Activated CD8-positive, alpha-beta memory T cell treated with anti-CD3 and anti-CD28 coated beads, Interleukin-2, amount 10 ng/mL, durations not matched to agents 7 days and 5 days (primary cell): ENCODE measurements at regions not wholly inside any gene's neighbourhood (a gene's known extent, or its start where the extent isn't known, plus 50 kb on each side); places are given as distances from the start of the nearest gene placed in this dataset.
"Not testable (repeated sequence)": the region's sequence is repeated elsewhere in the genome, so short reads cannot be mapped to it uniquely, and the experiment has no call there.

Experiments used
- ATAC-seq: fragments of 150-1000 bp; cut with Tn5 transposase; one replicate; pipeline ENCODE4 v1.10.0; 2021; ENCODE audit warnings: moderate library complexity
- CTCF ChIA-PET: fragments of 350-600 bp; sonication (Branson Sonifier 250); formaldehyde crosslinking; loops from one replicate; lab custom pipeline; 2021; ENCODE audit warnings: antibody characterized with exemption; lab: Charles Lee
- DNase-seq: peaks from one replicate; pipeline ENCODE4 v3.0.0-alpha.2; 2020
- H3K27ac Mint-ChIP-seq: one replicate; pipeline ENCODE4 v1.8.0; 2021; ENCODE audit warnings: mild to moderate bottlenecking, mixed read lengths
- H3K27me3 Mint-ChIP-seq: one replicate; pipeline ENCODE4 v1.8.0; 2021; ENCODE audit warnings: mixed read lengths
- H3K36me3 Mint-ChIP-seq: one replicate; pipeline ENCODE4 v1.8.0; 2021; ENCODE audit warnings: mild to moderate bottlenecking, mixed read lengths
- H3K4me1 Mint-ChIP-seq: one replicate; pipeline ENCODE4 v1.8.0; 2021; ENCODE audit warnings: mixed read lengths
- H3K4me3 Mint-ChIP-seq: one replicate; pipeline ENCODE4 v1.8.0; 2021; ENCODE audit warnings: mild to moderate bottlenecking, moderate library complexity, mixed read lengths
- H3K9me3 Mint-ChIP-seq: one replicate; pipeline ENCODE4 v1.8.0; 2022; ENCODE audit warnings: low read depth, mixed read lengths

GRCh38 chr1:68705466-68705865, 208.6 kb upstream of the DEPDC1 start:
- DNase-seq (no peak), ATAC-seq (no peak)
- Mint-ChIP-seq H3K27ac (no peak overlapping the region), H3K4me1 (no peaks in the 10 kb centered on the region), H3K9me3 (peaks cover 8% of the 10 kb centered on the region), H3K4me3 (no peak overlapping the region), H3K36me3 (no peaks in the 10 kb centered on the region), H3K27me3 (no peaks in the 10 kb centered on the region)
- CTCF ChIA-PET = no interaction called here

GRCh38 chr1:68706639-68707317, 209.9 kb upstream of the DEPDC1 start:
- CTCF ChIA-PET = no interaction called here
- no peak overlapping the region for H3K27ac Mint-ChIP-seq
- peaks cover 5% of the 10 kb centered on the region for H3K9me3 Mint-ChIP-seq
- no peaks in the 10 kb centered on the region for H3K36me3 Mint-ChIP-seq
- H3K4me1 Mint-ChIP-seq = no peaks in the 10 kb centered on the region
- ATAC-seq (no peak), DNase-seq (no peak)
- no peak overlapping the region for H3K4me3 Mint-ChIP-seq
- no peaks in the 10 kb centered on the region for H3K27me3 Mint-ChIP-seq

GRCh38 chr1:68717330-68717729, 220.4 kb upstream of the DEPDC1 start:
- Mint-ChIP-seq H3K36me3 (no peaks in the 10 kb centered on the region), H3K27ac (no peak overlapping the region), H3K4me1 (no peaks in the 10 kb centered on the region), H3K4me3 (no peak overlapping the region), H3K27me3 (no peaks in the 10 kb centered on the region), H3K9me3 (peaks cover 3% of the 10 kb centered on the region)
- DNase-seq (no peak), ATAC-seq (no peak)
- CTCF ChIA-PET = no interaction called here

- DNase-seq (no peak), ATAC-seq (no peak)
- Mint-ChIP-seq H3K4me3 (no peak overlapping the region), H3K27me3 (no peaks in the 10 kb centered on the region), H3K36me3 (no peaks in the 10 kb centered on the region), H3K9me3 (peaks cover 6% of the 10 kb centered on the region), H3K4me1 (no peaks in the 10 kb centered on the region), H3K27ac (no peak overlapping the region)
- CTCF ChIA-PET = no interaction called here
Observed at GRCh38 chr1:68720476-68720875, 223.6 kb upstream of the DEPDC1 start.

- H3K9me3 Mint-ChIP-seq = peaks cover 3% of the 10 kb centered on the region
- no peak overlapping the region for H3K27ac Mint-ChIP-seq
- CTCF ChIA-PET = no interaction called here
- no peak for DNase-seq
- no peaks in the 10 kb centered on the region for H3K4me1 Mint-ChIP-seq
- ATAC-seq = no peak
- H3K4me3 Mint-ChIP-seq = no peak overlapping the region
- H3K36me3 Mint-ChIP-seq = no peaks in the 10 kb centered on the region
- no peaks in the 10 kb centered on the region for H3K27me3 Mint-ChIP-seq
Observed at GRCh38 chr1:68723791-68724190, 226.9 kb upstream of the DEPDC1 start.

- Mint-ChIP-seq H3K4me3 (no peak overlapping the region), H3K9me3 (peaks cover 5% of the 10 kb centered on the region), H3K36me3 (no peaks in the 10 kb centered on the region), H3K27ac (no peak overlapping the region), H3K4me1 (no peaks in the 10 kb centered on the region), H3K27me3 (no peaks in the 10 kb centered on the region)
- DNase-seq (no peak), ATAC-seq (no peak)
- CTCF ChIA-PET = no interaction called here
Observed at GRCh38 chr1:68725001-68725752, 228.3 kb upstream of the DEPDC1 start.

GRCh38 chr1:68739486-68739885, 242.6 kb upstream of the DEPDC1 start:
- H3K4me1 Mint-ChIP-seq, DNase-seq, H3K27ac Mint-ChIP-seq, H3K27me3 Mint-ChIP-seq, CTCF ChIA-PET, H3K36me3 Mint-ChIP-seq, H3K4me3 Mint-ChIP-seq, ATAC-seq: not testable (repeated sequence)
- peaks cover 12% of the 10 kb centered on the region for H3K9me3 Mint-ChIP-seq

GRCh38 chr1:68745011-68745410, 248.1 kb upstream of the DEPDC1 start:
- Mint-ChIP-seq H3K27me3 (no peaks in the 10 kb centered on the region), H3K36me3 (no peaks in the 10 kb centered on the region), H3K4me3 (no peak overlapping the region), H3K4me1 (no peaks in the 10 kb centered on the region), H3K9me3 (peaks cover 12% of the 10 kb centered on the region), H3K27ac (no peak overlapping the region)
- ATAC-seq (no peak), DNase-seq (no peak)
- CTCF ChIA-PET = no interaction called here

GRCh38 chr1:68745451-68745850, 248.6 kb upstream of the DEPDC1 start:
- H3K9me3 Mint-ChIP-seq = peaks cover 12% of the 10 kb centered on the region
- no peak for ATAC-seq
- H3K4me1 Mint-ChIP-seq = no peaks in the 10 kb centered on the region
- H3K36me3 Mint-ChIP-seq = no peaks in the 10 kb centered on the region
- H3K4me3 Mint-ChIP-seq = no peak overlapping the region
- DNase-seq = no peak
- H3K27ac Mint-ChIP-seq = no peak overlapping the region
- no peaks in the 10 kb centered on the region for H3K27me3 Mint-ChIP-seq
- CTCF ChIA-PET = no interaction called here

GRCh38 chr1:68746378-68746777, 249.5 kb upstream of the DEPDC1 start:
- H3K36me3 Mint-ChIP-seq = no peaks in the 10 kb centered on the region
- no peaks in the 10 kb centered on the region for H3K4me1 Mint-ChIP-seq
- no peak overlapping the region for H3K4me3 Mint-ChIP-seq
- no peak for DNase-seq
- no peak overlapping the region for H3K27ac Mint-ChIP-seq
- H3K9me3 Mint-ChIP-seq = peaks cover 7% of the 10 kb centered on the region
- CTCF ChIA-PET = no interaction called here
- H3K27me3 Mint-ChIP-seq = no peaks in the 10 kb centered on the region
- no peak for ATAC-seq

GRCh38 chr1:68751723-68752122, 254.8 kb upstream of the DEPDC1 start:
- Mint-ChIP-seq H3K27ac (no peak overlapping the region), H3K27me3 (no peaks in the 10 kb centered on the region), H3K4me1 (no peaks in the 10 kb centered on the region), H3K9me3 (peaks cover 4% of the 10 kb centered on the region), H3K4me3 (no peak overlapping the region), H3K36me3 (no peaks in the 10 kb centered on the region)
- ATAC-seq (no peak), DNase-seq (no peak)
- CTCF ChIA-PET = no interaction called here

GRCh38 chr1:68758666-68759209, 261.9 kb upstream of the DEPDC1 start:
- Mint-ChIP-seq H3K4me3 (no peak overlapping the region), H3K4me1 (no peaks in the 10 kb centered on the region), H3K36me3 (no peaks in the 10 kb centered on the region), H3K27me3 (no peaks in the 10 kb centered on the region), H3K9me3 (peaks cover 19% of the 10 kb centered on the region), H3K27ac (no peak overlapping the region)
- CTCF ChIA-PET = no interaction called here
- no peak for ATAC-seq
- DNase-seq = no peak

- CTCF ChIA-PET = no interaction called here
- no peaks in the 10 kb centered on the region for H3K27me3 Mint-ChIP-seq
- no peak overlapping the region for H3K27ac Mint-ChIP-seq
- no peak overlapping the region for H3K4me3 Mint-ChIP-seq
- no peak for ATAC-seq
- no peak for DNase-seq
- no peaks in the 10 kb centered on the region for H3K4me1 Mint-ChIP-seq
- H3K9me3 Mint-ChIP-seq = peaks cover 8% of the 10 kb centered on the region
- H3K36me3 Mint-ChIP-seq = peaks cover 2% of the 10 kb centered on the region
Observed at GRCh38 chr1:68767941-68768340, 271.1 kb upstream of the DEPDC1 start.

GRCh38 chr1:68770817-68771216, 273.9 kb upstream of the DEPDC1 start:
- CTCF ChIA-PET = no interaction called here
- no peaks in the 10 kb centered on the region for H3K27me3 Mint-ChIP-seq
- no peaks in the 10 kb centered on the region for H3K4me1 Mint-ChIP-seq
- H3K9me3 Mint-ChIP-seq = peaks cover 5% of the 10 kb centered on the region
- DNase-seq = no peak
- H3K27ac Mint-ChIP-seq = no peak overlapping the region
- H3K4me3 Mint-ChIP-seq = no peak overlapping the region
- H3K36me3 Mint-ChIP-seq = peaks cover 2% of the 10 kb centered on the region
- no peak for ATAC-seq
